ENCODE measurements at regions not wholly inside any gene's neighbourhood (a gene's known extent, or its start where the extent isn't known, plus 50 kb on each side); places are given as distances from the start of the nearest gene placed in this dataset.

GRCh38 chr7:153887749-153888569, 164.2 kb upstream of the DPP6 start:
- in situ Hi-C loops (cut with MboI; ENCODE audit: low pct_ligation_motif_present in 1 of 4, low pct_unique_long_range_greater_than_20kb in 1 of 4, low sequenced_read_pairs in 3 of 4) (no loop called here), intact Hi-C loops (cut with DNase I; ENCODE audit: low total_unique reads) (no loop called here)

GRCh38 chr7:153891990-153892389, 160.2 kb upstream of the DPP6 start:
- no peak for DNase-seq
- 76 to 80% methylated on average over 5 to 6 of the region's 6 CpGs for WGBS, 2 donors (ENCODE audit: low coverage in 1 of 2)
- Histone ChIP-seq H3K36me3 (no peaks in the 10 kb centered on the region), H3K27ac (no peak overlapping the region), H3K27me3 (peaks cover 18% of the 10 kb centered on the region), H3K9me3 (no peaks in the 10 kb centered on the region), H3K4me3 (no peak overlapping the region), H3K4me1 (no peaks in the 10 kb centered on the region)
- TF ChIP-seq POLR2A (IDR thresholded peaks at IDR 0.05): no peak
- intact Hi-C loops (cut with DNase I; ENCODE audit: low total_unique reads) (no loop called here), in situ Hi-C loops (cut with MboI; ENCODE audit: low pct_ligation_motif_present in 1 of 4, low pct_unique_long_range_greater_than_20kb in 1 of 4, low sequenced_read_pairs in 3 of 4) (no loop called here)

More at GRCh38 chr7:153887749-153888569, 164.2 kb upstream of the DPP6 start:
- H3K4me3 ChIP-seq: peak overlapping the region in 2 of 4 donors; percentile 8 to 33
- no peaks in the 10 kb centered on the region for H3K4me1 ChIP-seq
- peaks cover 29% of the 10 kb centered on the region for H3K27me3 ChIP-seq
- TF ChIP-seq CTCF (IDR thresholded peaks at IDR 0.05): no peak
- no peak for TF ChIP-seq POLR2AphosphoS5 (IDR thresholded peaks at IDR 0.05)
- TF ChIP-seq POLR2A (IDR thresholded peaks at IDR 0.05): no peak
- TF ChIP-seq EP300 (IDR thresholded peaks at IDR 0.05; ENCODE audit: low read depth): no peak
- 28 to 36% methylated on average over 4 to 31 of the region's 82 CpGs for WGBS, 2 donors (ENCODE audit: low coverage in 1 of 2)
- DNase-seq: no peak
- no peaks in the 10 kb centered on the region for H3K36me3 ChIP-seq
- H3K9me3 ChIP-seq: no peaks in the 10 kb centered on the region
- no peak overlapping the region for H3K27ac ChIP-seq

GRCh38 chr7:153902862-153903261, 149.3 kb upstream of the DPP6 start:
- 55 to 100% methylated on average over 1 to 3 of the region's 3 CpGs for WGBS, 2 donors (ENCODE audit: low coverage in 1 of 2)
- Histone ChIP-seq H3K36me3 (no peaks in the 10 kb centered on the region), H3K27me3 (no peaks in the 10 kb centered on the region), H3K4me1 (no peaks in the 10 kb centered on the region), H3K27ac (no peak overlapping the region), H3K4me3 (no peak overlapping the region), H3K9me3 (no peaks in the 10 kb centered on the region)
- in situ Hi-C loops (cut with MboI; ENCODE audit: low pct_ligation_motif_present in 1 of 4, low pct_unique_long_range_greater_than_20kb in 1 of 4, low sequenced_read_pairs in 3 of 4): no loop called here
- no peak for TF ChIP-seq POLR2AphosphoS5 (IDR thresholded peaks at IDR 0.05)
- no peak for TF ChIP-seq EP300 (IDR thresholded peaks at IDR 0.05; ENCODE audit: low read depth)
- TF ChIP-seq CTCF (IDR thresholded peaks at IDR 0.05): no peak
- no peak for TF ChIP-seq POLR2A (IDR thresholded peaks at IDR 0.05)
- intact Hi-C loops (cut with DNase I; ENCODE audit: low total_unique reads): no loop called here
- no peak for DNase-seq

GRCh38 chr7:153912211-153912610, 140.0 kb upstream of the DPP6 start:
- 63 to 70% methylated on average over 4 of the region's 4 CpGs for WGBS, 2 donors (ENCODE audit: low coverage in 1 of 2)
- Histone ChIP-seq H3K27me3 (no peaks in the 10 kb centered on the region), H3K27ac (no peak overlapping the region), H3K9me3 (no peaks in the 10 kb centered on the region), H3K36me3 (no peaks in the 10 kb centered on the region), H3K4me1 (no peaks in the 10 kb centered on the region), H3K4me3 (no peak overlapping the region)
- intact Hi-C loops (cut with DNase I; ENCODE audit: low total_unique reads): no loop called here
- in situ Hi-C loops (cut with MboI; ENCODE audit: low pct_ligation_motif_present in 1 of 4, low pct_unique_long_range_greater_than_20kb in 1 of 4, low sequenced_read_pairs in 3 of 4): no loop called here
- no peak for DNase-seq
- TF ChIP-seq CTCF (IDR thresholded peaks at IDR 0.05) (no peak), POLR2AphosphoS5 (IDR thresholded peaks at IDR 0.05) (no peak), EP300 (IDR thresholded peaks at IDR 0.05; ENCODE audit: low read depth) (no peak), POLR2A (IDR thresholded peaks at IDR 0.05) (no peak)
